ENCODE measurements at regions not wholly inside any gene's neighbourhood (a gene's known extent, or its start where the extent isn't known, plus 50 kb on each side); places are given as distances from the start of the nearest gene placed in this dataset.
"Not testable (repeated sequence)": the region's sequence is repeated elsewhere in the genome, so short reads cannot be mapped to it uniquely, and the experiment has no call there.

- Histone ChIP-seq H3K9me3 (no peaks in the 10 kb centered on the region), H3K36me3 (no peaks in the 10 kb centered on the region), H3K27ac (no peak overlapping the region), H3K4me1 (no peaks in the 10 kb centered on the region), H3K27me3 (no peaks in the 10 kb centered on the region), H3K4me3 (no peak overlapping the region)
- no peak for DNase-seq (ENCODE audit: extremely low spot score in 2 of 2)
- no peak for TF ChIP-seq POLR2A (IDR thresholded peaks at IDR 0.05)
- TF ChIP-seq POLR2AphosphoS5 (IDR thresholded peaks at IDR 0.05; ENCODE audit: insufficient read depth in 1 of 2, low read depth in 1 of 2) = no peak
- no peak for TF ChIP-seq CTCF (IDR thresholded peaks at IDR 0.05)
- intact Hi-C loops (cut with DNase I) = no loop called here
Measured at GRCh38 chr18:78271790-78272189, 707.8 kb upstream of the SALL3 start.

GRCh38 chr18:78273876-78274275 is 705.7 kb upstream of the SALL3 start:
- DNase-seq (ENCODE audit: extremely low spot score in 2 of 2) = no peak
- H3K4me3 ChIP-seq = no peak overlapping the region
- H3K27ac ChIP-seq = no peak overlapping the region
- no peaks in the 10 kb centered on the region for H3K27me3 ChIP-seq
- intact Hi-C loops (cut with DNase I) = no loop called here
- H3K9me3 ChIP-seq = no peaks in the 10 kb centered on the region
- TF ChIP-seq POLR2AphosphoS5 (IDR thresholded peaks at IDR 0.05; ENCODE audit: insufficient read depth in 1 of 2, low read depth in 1 of 2) (no peak), POLR2A (IDR thresholded peaks at IDR 0.05) (no peak), CTCF (IDR thresholded peaks at IDR 0.05) (no peak)
- H3K4me1 ChIP-seq = no peaks in the 10 kb centered on the region
- H3K36me3 ChIP-seq = no peaks in the 10 kb centered on the region

GRCh38 chr18:78283425-78283824 is 696.2 kb upstream of the SALL3 start:
- H3K27me3 ChIP-seq; H3K4me3 ChIP-seq; H3K4me1 ChIP-seq; H3K9me3 ChIP-seq; intact Hi-C loops (cut with DNase I); DNase-seq (ENCODE audit: extremely low spot score in 2 of 2); H3K36me3 ChIP-seq; H3K27ac ChIP-seq: not testable (repeated sequence)

GRCh38 chr18:78292618-78293380 is 686.8 kb upstream of the SALL3 start:
- intact Hi-C loops (cut with DNase I) = no loop called here
- peak overlapping the region in 1 of 2 donors; percentile 17 for H3K4me3 ChIP-seq
- TF ChIP-seq POLR2AphosphoS5 (IDR thresholded peaks at IDR 0.05; ENCODE audit: insufficient read depth in 1 of 2, low read depth in 1 of 2) (no peak), POLR2A (IDR thresholded peaks at IDR 0.05) (no peak), CTCF (IDR thresholded peaks at IDR 0.05) (no peak)
- DNase-seq (ENCODE audit: extremely low spot score in 2 of 2) = no peak
- H3K27ac ChIP-seq = no peak overlapping the region
- no peaks in the 10 kb centered on the region for H3K27me3 ChIP-seq
- H3K9me3 ChIP-seq = no peaks in the 10 kb centered on the region
- H3K4me1 ChIP-seq = peaks cover 9% of the 10 kb centered on the region
- H3K36me3 ChIP-seq = no peaks in the 10 kb centered on the region

DNA sequence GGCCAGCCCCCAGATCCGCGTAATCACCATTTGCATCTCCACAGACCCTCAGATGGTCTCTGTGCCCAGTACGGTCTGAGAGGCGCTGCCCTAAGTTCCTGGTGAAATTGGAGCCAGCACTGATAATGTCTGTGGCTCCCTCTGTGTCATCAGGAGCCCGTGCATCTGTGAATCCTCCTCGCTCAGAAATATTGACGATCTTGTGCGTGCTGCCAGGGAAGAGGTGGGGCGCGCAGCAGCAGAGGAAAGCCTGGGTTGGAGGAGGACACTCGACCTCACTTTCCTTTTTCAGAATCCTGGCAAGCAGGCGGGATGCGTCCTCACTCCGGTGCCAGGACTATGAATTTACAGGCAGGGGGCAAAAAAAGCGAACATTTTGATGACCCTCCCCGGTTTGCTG is 686.1 kb upstream of the SALL3 start:
- Histone ChIP-seq H3K36me3 (no peaks in the 10 kb centered on the region), H3K9me3 (no peaks in the 10 kb centered on the region), H3K27ac (no peak overlapping the region), H3K4me3 (peak overlapping the region in 1 of 2 donors; percentile 17), H3K4me1 (peaks cover 9% of the 10 kb centered on the region), H3K27me3 (no peaks in the 10 kb centered on the region)
- intact Hi-C loops (cut with DNase I) = no loop called here
- TF ChIP-seq POLR2A (IDR thresholded peaks at IDR 0.05) = no peak
- no peak for TF ChIP-seq POLR2AphosphoS5 (IDR thresholded peaks at IDR 0.05; ENCODE audit: insufficient read depth in 1 of 2, low read depth in 1 of 2)
- no peak for TF ChIP-seq CTCF (IDR thresholded peaks at IDR 0.05)
- DNase-seq (ENCODE audit: extremely low spot score in 2 of 2) = no peak

Data from vagina (tissue), 2 donors.